Activated naive CD8-positive, alpha-beta T cell treated with anti-CD3 and anti-CD28 coated beads, Interleukin-2, amount 50 U/mL, for 24 hours (primary cell): ENCODE measurements at regions not wholly inside any gene's neighbourhood (a gene's known extent, or its start where the extent isn't known, plus 50 kb on each side); places are given as distances from the start of the nearest gene placed in this dataset.
A peak's percentile ranks its signal among the peaks of the same experiment; 100 is the strongest.

Experiments used
- ATAC-seq: fragments of 150-1000 bp; cut with Tn5 transposase; one replicate; pipeline ENCODE4 v1.10.0; 2021
- DNase-seq: peaks from one replicate; pipeline ENCODE4 v3.0.0; 2021
- H3K27ac Mint-ChIP-seq: one replicate; pipeline ENCODE4 v1.8.0; 2021; ENCODE audit warnings: mild to moderate bottlenecking, mixed read lengths
- H3K27me3 Mint-ChIP-seq: one replicate; pipeline ENCODE4 v1.8.0; 2021; ENCODE audit warnings: mixed read lengths
- H3K36me3 Mint-ChIP-seq: one replicate; pipeline ENCODE4 v1.8.0; 2021; ENCODE audit warnings: low read depth, mixed read lengths
- H3K4me1 Mint-ChIP-seq: one replicate; pipeline ENCODE4 v1.8.0; 2021; ENCODE audit warnings: mixed read lengths
- H3K4me3 Mint-ChIP-seq: one replicate; pipeline ENCODE4 v1.8.0; 2021; ENCODE audit warnings: mild to moderate bottlenecking, moderate library complexity, mixed read lengths
- H3K9me3 Mint-ChIP-seq: one replicate; pipeline ENCODE4 v1.8.0; 2021; ENCODE audit warnings: mixed read lengths

- no peaks in the 10 kb centered on the region for H3K36me3 Mint-ChIP-seq
- DNase-seq (no peak), ATAC-seq (no peak)
- H3K9me3 Mint-ChIP-seq = no peaks in the 10 kb centered on the region
- H3K4me1 Mint-ChIP-seq = peaks cover 38% of the 10 kb centered on the region
- H3K27ac Mint-ChIP-seq = no peak overlapping the region
- H3K27me3 Mint-ChIP-seq = no peaks in the 10 kb centered on the region
- H3K4me3 Mint-ChIP-seq = no peak overlapping the region
Observed at GRCh38 chrX:39642071-39642470, 455.7 kb downstream of the BCOR start.

GRCh38 chrX:39643550-39643949 is 454.2 kb downstream of the BCOR start:
- Mint-ChIP-seq H3K4me1 (peaks cover 38% of the 10 kb centered on the region), H3K36me3 (no peaks in the 10 kb centered on the region), H3K4me3 (no peak overlapping the region), H3K9me3 (no peaks in the 10 kb centered on the region), H3K27me3 (no peaks in the 10 kb centered on the region), H3K27ac (peak overlapping the region; percentile 56)
- ATAC-seq (peak; percentile 88), DNase-seq (no peak)

- ATAC-seq (no peak), DNase-seq (peak; percentile 24)
Observed at GRCh38 chrX:39645178-39645895, 452.4 kb downstream of the BCOR start.

GRCh38 chrX:39648548-39649254 is 449.1 kb downstream of the BCOR start:
- Mint-ChIP-seq H3K27me3 (no peaks in the 10 kb centered on the region), H3K4me3 (no peak overlapping the region), H3K4me1 (peaks cover 13% of the 10 kb centered on the region), H3K27ac (no peak overlapping the region), H3K9me3 (no peaks in the 10 kb centered on the region), H3K36me3 (no peaks in the 10 kb centered on the region)
- DNase-seq (no peak), ATAC-seq (no peak)

More at GRCh38 chrX:39645178-39645895, 452.4 kb downstream of the BCOR start:
- Mint-ChIP-seq H3K36me3 (no peaks in the 10 kb centered on the region), H3K4me3 (no peak overlapping the region), H3K27ac (no peak overlapping the region), H3K9me3 (no peaks in the 10 kb centered on the region), H3K4me1 (peaks cover 38% of the 10 kb centered on the region), H3K27me3 (no peaks in the 10 kb centered on the region)

GRCh38 chrX:39650768-39651347 is 446.9 kb downstream of the BCOR start:
- no peaks in the 10 kb centered on the region for H3K36me3 Mint-ChIP-seq
- H3K9me3 Mint-ChIP-seq = no peaks in the 10 kb centered on the region
- H3K27ac Mint-ChIP-seq = no peak overlapping the region
- ATAC-seq (no peak), DNase-seq (no peak)
- no peaks in the 10 kb centered on the region for H3K27me3 Mint-ChIP-seq
- no peak overlapping the region for H3K4me3 Mint-ChIP-seq
- peaks cover 3% of the 10 kb centered on the region for H3K4me1 Mint-ChIP-seq

GRCh38 chrX:39652336-39652735 is 445.4 kb downstream of the BCOR start:
- H3K9me3 Mint-ChIP-seq = no peaks in the 10 kb centered on the region
- ATAC-seq (no peak), DNase-seq (peak; percentile 28)
- H3K4me3 Mint-ChIP-seq = no peak overlapping the region
- H3K4me1 Mint-ChIP-seq = peaks cover 3% of the 10 kb centered on the region
- no peaks in the 10 kb centered on the region for H3K27me3 Mint-ChIP-seq
- no peaks in the 10 kb centered on the region for H3K36me3 Mint-ChIP-seq
- no peak overlapping the region for H3K27ac Mint-ChIP-seq

- no peak for ATAC-seq
- DNase-seq = no peak
- Mint-ChIP-seq H3K27ac (no peak overlapping the region), H3K27me3 (no peaks in the 10 kb centered on the region), H3K4me3 (no peak overlapping the region), H3K36me3 (no peaks in the 10 kb centered on the region), H3K4me1 (peaks cover 3% of the 10 kb centered on the region), H3K9me3 (no peaks in the 10 kb centered on the region)
Observed at GRCh38 chrX:39653691-39654090, 444.1 kb downstream of the BCOR start.

GRCh38 chrX:39654183-39654925 is 443.4 kb downstream of the BCOR start:
- Mint-ChIP-seq H3K36me3 (no peaks in the 10 kb centered on the region), H3K9me3 (no peaks in the 10 kb centered on the region), H3K4me1 (peaks cover 3% of the 10 kb centered on the region), H3K4me3 (no peak overlapping the region), H3K27ac (no peak overlapping the region), H3K27me3 (no peaks in the 10 kb centered on the region)
- DNase-seq (no peak), ATAC-seq (no peak)

- Mint-ChIP-seq H3K27ac (no peak overlapping the region), H3K9me3 (no peaks in the 10 kb centered on the region), H3K27me3 (no peaks in the 10 kb centered on the region), H3K4me3 (no peak overlapping the region), H3K4me1 (peaks cover 3% of the 10 kb centered on the region), H3K36me3 (no peaks in the 10 kb centered on the region)
- DNase-seq (no peak), ATAC-seq (no peak)
Observed at GRCh38 chrX:39654952-39655351, 442.8 kb downstream of the BCOR start.

GRCh38 chrX:39661116-39661907 is 436.4 kb downstream of the BCOR start:
- no peaks in the 10 kb centered on the region for H3K4me1 Mint-ChIP-seq
- DNase-seq = no peak
- no peak for ATAC-seq
- no peaks in the 10 kb centered on the region for H3K27me3 Mint-ChIP-seq
- H3K36me3 Mint-ChIP-seq = no peaks in the 10 kb centered on the region
- H3K4me3 Mint-ChIP-seq = no peak overlapping the region
- H3K27ac Mint-ChIP-seq = no peak overlapping the region
- H3K9me3 Mint-ChIP-seq = no peaks in the 10 kb centered on the region

GRCh38 chrX:39665830-39666518 is 431.8 kb downstream of the BCOR start:
- Mint-ChIP-seq H3K9me3 (no peaks in the 10 kb centered on the region), H3K4me1 (no peaks in the 10 kb centered on the region), H3K4me3 (no peak overlapping the region), H3K27ac (no peak overlapping the region), H3K36me3 (no peaks in the 10 kb centered on the region), H3K27me3 (no peaks in the 10 kb centered on the region)
- DNase-seq = no peak
- no peak for ATAC-seq

GRCh38 chrX:39667191-39667590 is 430.6 kb downstream of the BCOR start:
- ATAC-seq (no peak), DNase-seq (no peak)
- no peak overlapping the region for H3K27ac Mint-ChIP-seq
- H3K4me3 Mint-ChIP-seq = no peak overlapping the region
- no peaks in the 10 kb centered on the region for H3K27me3 Mint-ChIP-seq
- no peaks in the 10 kb centered on the region for H3K4me1 Mint-ChIP-seq
- no peaks in the 10 kb centered on the region for H3K9me3 Mint-ChIP-seq
- no peaks in the 10 kb centered on the region for H3K36me3 Mint-ChIP-seq

- Mint-ChIP-seq H3K4me3 (no peak overlapping the region), H3K27ac (no peak overlapping the region), H3K9me3 (no peaks in the 10 kb centered on the region), H3K4me1 (no peaks in the 10 kb centered on the region), H3K27me3 (no peaks in the 10 kb centered on the region), H3K36me3 (no peaks in the 10 kb centered on the region)
- ATAC-seq (peak; percentile 65), DNase-seq (no peak)
Observed at GRCh38 chrX:39667736-39668482, 429.8 kb downstream of the BCOR start.
